Activated CD4-positive, alpha-beta T cell treated with anti-CD3 and anti-CD28 coated beads for 1 hour (primary cell): ENCODE measurements at regions not wholly inside any gene's neighbourhood (a gene's known extent, or its start where the extent isn't known, plus 50 kb on each side); places are given as distances from the start of the nearest gene placed in this dataset.
"Not testable (repeated sequence)": the region's sequence is repeated elsewhere in the genome, so short reads cannot be mapped to it uniquely, and the experiment has no call there.

ENCODE experiments used
- DNase-seq: peaks from one replicate; pipeline ENCODE4 v3.0.0-alpha.2; 2020

GRCh38 chr4:38280323-38280706 lies 320.1 kb downstream of the PTTG2 start:
- no peak for DNase-seq

- no peak for DNase-seq
Observed at GRCh38 chr4:38281371-38282071, 321.3 kb downstream of the PTTG2 start.

GRCh38 chr4:38283724-38284123 lies 323.5 kb downstream of the PTTG2 start:
- DNase-seq, result no peak

DNA sequence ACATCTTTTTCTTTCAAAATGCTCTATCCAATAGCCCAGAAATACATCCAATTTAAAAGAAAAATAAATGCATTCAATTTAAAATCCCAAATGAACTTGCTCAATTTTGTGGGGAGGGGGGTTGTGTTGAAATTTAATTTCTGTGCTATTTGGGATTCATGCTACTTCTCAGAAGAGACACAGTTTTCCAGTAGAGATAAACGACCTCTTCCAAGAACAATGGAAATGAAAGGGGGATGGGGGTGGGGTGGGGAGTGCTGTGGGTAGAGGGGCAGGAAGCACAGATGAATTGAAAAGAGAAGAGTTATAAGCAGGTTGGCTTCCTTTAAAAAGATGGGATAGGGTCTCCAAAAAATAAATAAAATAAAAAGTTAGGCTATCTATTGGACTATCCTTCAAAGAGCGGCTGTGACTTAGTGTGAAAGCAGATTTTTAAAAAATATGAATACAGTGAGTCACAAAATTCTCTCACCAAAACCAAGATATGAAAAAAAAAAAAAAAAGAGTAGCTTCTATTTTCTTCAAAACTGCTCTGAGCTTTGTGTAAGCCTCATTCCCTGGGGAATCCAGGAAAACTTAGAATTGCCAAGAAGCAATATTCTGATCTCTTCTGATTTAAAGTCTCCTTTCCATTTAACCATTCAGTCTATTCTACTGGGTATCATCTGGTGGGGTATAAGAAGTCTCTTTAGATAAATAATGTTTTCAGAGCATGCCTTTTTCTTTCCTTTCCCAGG lies 324.3 kb downstream of the PTTG2 start:
- no peak for DNase-seq

DNA sequence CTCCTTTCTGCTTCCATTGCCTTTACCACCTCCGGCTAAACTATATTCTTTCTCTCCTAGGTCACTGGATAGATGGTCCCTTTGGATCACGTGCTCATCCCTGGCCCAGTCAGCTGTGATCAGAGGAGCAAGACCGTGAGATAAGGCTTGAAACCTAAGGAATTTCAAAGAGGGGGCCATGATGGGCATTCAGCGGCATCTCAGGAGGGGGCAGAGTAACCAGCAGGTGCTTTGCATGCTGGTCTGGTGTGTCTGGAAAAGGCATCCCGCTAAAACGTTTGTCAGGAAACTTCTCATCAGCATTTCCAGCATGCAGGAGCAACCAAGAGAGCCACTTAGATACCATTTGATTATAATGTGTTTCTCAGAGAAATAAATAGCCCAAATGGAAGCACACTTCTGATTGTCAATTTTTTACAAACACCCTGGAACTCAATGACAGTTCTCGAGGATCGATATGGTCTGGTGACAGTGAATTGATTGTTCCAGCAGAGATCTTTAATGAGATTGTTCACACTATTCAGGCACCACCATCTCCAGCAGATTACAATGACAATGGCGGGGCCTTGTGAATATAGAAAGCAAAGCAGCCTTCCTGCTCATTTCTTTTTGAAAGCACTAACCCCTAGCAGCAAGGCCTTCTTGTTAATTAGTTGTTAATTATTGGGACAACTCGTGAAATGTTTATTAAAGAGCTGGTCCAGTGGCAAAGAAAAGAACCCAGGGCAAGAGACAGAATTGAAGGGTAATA lies 327.1 kb downstream of the PTTG2 start:
- no peak for DNase-seq

- DNase-seq, result no peak
Observed at GRCh38 chr4:38289553-38289952, 329.4 kb downstream of the PTTG2 start.

DNA sequence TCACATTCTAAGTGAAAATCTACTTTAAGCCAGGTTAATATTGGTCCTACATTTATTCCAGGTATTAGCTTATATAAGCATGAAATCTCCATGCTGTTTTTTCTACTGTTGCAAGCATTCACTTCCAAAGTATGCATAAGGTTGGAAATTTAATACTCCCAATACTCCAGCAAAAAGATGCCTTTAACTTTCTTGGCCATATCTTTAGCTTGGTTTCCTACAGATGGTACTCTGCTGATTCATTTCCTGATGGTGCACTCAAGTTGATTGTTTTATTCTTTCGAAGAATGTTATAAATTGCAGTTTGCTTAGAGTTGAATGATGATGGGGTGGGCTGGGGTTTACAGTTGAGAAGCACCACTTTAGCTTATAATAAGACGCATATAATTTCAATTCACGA lies 330.2 kb downstream of the PTTG2 start:
- no peak for DNase-seq

- DNase-seq, result no peak
Observed at GRCh38 chr4:38290914-38291313, 330.7 kb downstream of the PTTG2 start.

DNA sequence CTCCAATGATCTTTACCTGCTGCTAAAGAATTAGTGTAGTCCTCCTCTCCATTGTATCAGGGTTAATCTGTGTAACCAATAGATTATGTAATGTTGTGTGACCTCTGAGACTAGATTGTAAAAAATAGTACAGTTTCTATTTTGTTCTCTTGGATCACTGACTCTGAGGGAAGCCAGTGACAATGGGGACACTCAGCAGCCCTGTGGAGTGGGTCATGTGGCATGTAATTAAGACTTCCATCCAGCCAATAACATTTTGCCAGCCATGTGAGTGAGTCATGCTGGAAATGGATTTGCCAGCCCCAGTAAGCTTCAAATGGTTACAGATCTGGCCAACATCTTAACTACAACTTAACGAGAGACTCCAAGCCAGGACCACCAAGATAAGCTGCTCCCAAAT lies 332.3 kb downstream of the PTTG2 start:
- DNase-seq, result no peak

DNA sequence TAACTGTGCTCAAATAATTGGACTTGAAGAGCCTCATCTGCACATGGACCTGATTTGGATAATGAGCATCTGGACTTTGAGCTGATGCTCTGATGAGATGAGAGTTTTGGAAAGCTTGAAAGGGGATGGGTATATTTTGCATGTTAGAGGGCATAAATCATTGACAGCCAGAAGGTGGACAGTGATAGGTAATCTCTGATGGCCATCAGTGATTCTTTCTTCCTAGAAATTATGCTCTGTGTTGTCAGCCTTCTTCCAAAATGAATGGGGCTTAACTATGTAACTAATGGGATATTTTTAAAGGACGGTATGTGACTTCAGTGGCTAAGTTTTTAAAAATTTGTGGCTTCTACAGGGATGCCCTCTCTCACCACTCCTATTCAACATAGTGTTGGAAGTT lies 334.0 kb downstream of the PTTG2 start:
- no peak for DNase-seq

- DNase-seq, result no peak
Observed at GRCh38 chr4:38297061-38297460, 336.9 kb downstream of the PTTG2 start.

- no peak for DNase-seq
Observed at GRCh38 chr4:38298868-38299713, 338.9 kb downstream of the PTTG2 start.

DNA sequence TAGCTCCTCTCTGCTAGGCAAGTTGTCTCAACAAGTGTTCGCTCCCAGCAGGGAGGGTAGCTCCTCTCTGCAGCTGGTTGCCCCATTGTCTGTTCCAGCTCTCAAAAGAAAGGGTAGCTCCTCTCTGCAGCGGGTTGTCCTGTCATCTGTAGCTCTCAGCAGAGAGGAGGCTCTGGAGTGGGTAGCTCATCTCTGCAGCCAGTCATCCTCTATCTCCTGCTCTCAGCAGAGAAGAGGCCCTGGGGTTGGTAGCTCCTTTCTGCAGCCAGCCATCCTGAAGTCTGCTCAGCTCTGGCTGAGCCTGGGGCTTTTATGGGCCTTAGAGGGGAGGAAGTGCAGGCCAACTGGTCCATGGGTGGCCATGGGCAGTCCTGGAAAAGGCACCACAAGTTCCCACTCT lies 342.7 kb downstream of the PTTG2 start:
- DNase-seq, result no peak

DNA sequence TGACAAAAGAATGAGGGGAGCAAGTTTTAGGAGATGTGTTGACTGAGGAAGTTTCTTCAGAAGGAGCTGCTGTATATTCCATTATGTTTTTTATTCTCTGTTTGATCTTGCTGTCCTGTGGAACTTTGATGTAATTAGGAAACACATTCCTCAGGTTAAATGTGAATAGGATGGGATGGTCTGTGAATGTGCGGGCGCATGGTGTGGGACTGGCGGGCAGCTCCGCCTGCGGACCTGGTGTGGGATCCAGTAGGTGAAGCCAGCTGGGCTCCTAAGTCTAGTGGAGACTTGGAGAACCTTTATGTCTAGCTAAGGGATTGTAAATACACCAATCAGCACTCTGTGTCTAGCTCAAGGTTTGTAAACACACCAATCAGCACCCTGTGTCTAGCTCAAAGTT lies 344.3 kb downstream of the PTTG2 start:
- not testable (repeated sequence) for DNase-seq

DNA sequence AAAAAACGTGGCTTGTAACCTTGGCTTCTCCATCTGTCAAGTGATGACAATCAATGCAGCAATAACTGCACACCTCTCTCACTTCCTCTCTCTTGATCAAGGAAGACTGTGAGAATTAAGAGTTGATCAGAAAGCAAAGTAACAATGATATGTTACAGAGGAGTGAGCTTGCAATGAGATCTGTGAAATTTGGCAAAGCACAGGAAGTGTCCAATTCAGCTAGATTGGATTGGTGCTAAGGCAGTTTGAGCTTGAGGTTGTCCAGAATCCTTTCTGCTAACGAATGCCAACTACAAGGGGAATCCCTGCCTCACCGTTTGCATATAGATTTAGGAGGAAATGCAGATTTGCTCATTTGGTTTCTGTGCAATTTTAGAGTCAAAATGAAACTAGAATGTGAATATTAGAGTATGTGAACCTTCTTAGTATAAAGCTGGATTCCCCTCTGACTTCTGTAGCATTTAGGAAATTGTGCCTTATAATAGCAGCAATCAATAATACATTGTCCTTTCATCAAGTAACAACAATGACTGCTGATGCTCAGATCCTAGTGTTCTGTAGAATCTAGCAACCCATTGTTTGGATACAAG lies 346.4 kb downstream of the PTTG2 start:
- DNase-seq, result no peak

DNA sequence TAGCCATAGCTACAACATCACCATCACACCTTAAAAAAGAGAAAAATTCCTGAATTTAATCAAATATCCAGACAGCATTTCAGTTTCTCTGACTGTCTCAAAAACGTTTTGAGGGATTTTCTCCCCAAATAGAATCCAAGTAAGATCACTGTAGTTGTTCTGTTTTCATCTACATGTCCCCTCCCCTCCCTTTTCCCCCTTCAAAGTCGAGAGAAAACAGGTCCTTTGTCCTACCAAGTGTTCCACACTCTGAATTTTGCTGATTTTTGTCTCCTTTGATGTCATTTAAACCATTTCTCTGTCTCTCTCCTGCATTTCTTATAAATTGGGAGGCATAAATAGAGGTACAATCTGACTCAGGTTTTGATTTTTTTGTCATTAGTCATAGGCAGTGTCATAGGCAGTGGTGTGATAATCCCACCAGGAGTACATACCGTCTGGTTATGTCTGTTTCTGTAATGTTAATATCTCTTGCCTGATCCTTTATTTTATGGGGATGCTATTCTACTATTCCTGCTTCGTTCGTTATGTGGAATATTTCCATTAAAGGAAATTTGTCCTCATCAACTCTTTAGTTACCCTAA lies 348.6 kb downstream of the PTTG2 start:
- DNase-seq, result no peak

DNA sequence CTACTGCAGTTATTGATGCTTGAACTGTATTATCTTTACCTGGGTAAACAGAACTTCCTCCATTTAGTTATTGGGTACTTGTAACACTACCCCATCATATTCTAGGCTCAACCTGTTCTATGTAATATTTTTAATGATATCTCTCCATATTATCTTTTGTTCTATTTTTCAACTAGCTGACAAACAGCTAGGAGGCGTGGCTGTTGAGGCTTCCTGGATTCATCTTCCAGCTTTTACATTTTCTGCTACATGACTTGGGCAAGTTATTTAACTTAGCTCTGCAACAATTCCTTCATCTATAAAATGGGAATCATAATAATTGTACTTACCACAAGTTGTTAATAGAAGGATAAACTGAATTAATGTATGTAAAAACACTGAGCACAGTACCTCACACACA lies 349.3 kb downstream of the PTTG2 start:
- DNase-seq, result no peak

DNA sequence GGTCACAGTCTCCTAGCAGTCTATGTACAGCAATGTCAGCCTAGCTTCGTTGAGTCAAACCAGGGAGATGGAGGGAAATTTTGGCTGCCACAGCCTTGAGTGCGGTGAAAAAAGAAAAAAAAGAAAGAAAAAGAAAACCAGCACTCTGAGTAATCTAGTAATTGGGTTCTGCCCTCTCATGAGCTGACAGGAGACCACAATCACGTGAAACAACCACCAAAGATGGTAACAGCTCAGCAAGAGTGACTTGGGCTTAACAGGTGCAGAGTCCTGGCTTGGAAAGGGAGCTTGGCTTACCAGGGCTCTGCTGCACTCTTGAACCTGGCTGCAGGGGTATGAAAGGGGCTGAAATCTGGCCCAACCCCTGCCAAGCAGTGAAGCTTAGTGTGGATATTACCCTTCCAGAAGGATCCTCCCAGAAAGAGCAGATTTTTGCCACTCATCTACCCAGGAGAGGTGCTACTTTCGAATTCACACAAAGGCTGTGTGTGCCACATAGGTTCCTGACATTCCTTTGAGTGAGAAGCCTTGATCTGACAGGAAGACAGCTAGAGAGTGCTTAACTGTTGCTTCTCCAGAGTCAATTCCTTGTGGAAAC lies 350.3 kb downstream of the PTTG2 start:
- DNase-seq, result peak; percentile 41

- no peak for DNase-seq
Observed at GRCh38 chr4:38311495-38312126, 351.4 kb downstream of the PTTG2 start.

- no peak for DNase-seq
Observed at GRCh38 chr4:38313175-38313574, 350.8 kb upstream of the KLF3 start.

- DNase-seq, result no peak
Observed at GRCh38 chr4:38313999-38314561, 349.9 kb upstream of the KLF3 start.
